Esophagus muscularis mucosa (tissue), 4 donors: ENCODE measurements at regions not wholly inside any gene's neighbourhood (a gene's known extent, or its start where the extent isn't known, plus 50 kb on each side); places are given as distances from the start of the nearest gene placed in this dataset.

Experiments used
- DNase-seq: peaks from one replicate; pipeline ENCODE4 v3.0.0-alpha.2; 2017; ENCODE audit errors: extremely low spot score
- H3K27ac ChIP-seq, 4 donors: fragments of 200-600 bp; sonication (generic); replicated peaks in 1 of 4; 1 replicate in 3 of 4; 2 replicates in 1 of 4; pipeline ENCODE4 v1.5.1; 2016 to 2019; ENCODE audit warnings: mild to moderate bottlenecking in 1 of 4
- H3K27me3 ChIP-seq, 4 donors: fragments of 200-600 bp; sonication (generic); one replicate each; pipeline versions ENCODE4 v1.5.1 to v1.6.0; 2016 to 2019
- H3K36me3 ChIP-seq, 4 donors: fragments of 200-600 bp; sonication (generic); one replicate each; pipeline ENCODE4 v1.5.1; 2016 to 2019
- H3K4me1 ChIP-seq, 4 donors: fragments of 200-600 bp; sonication (generic); one replicate each; pipeline ENCODE4 v1.5.1; 2016 to 2019
- H3K4me3 ChIP-seq, 4 donors: fragments of 200-600 bp; sonication (generic); 1 replicate in 2 of 4; 2 replicates in 2 of 4; pipeline ENCODE4 v1.5.1; 2016 to 2019; ENCODE audit warnings: mild to moderate bottlenecking in 4 of 4, moderate library complexity in 1 of 4
- H3K9me3 ChIP-seq, 4 donors: fragments of 200-600 bp; sonication (generic); 1 replicate in 3 of 4; 2 replicates in 1 of 4; pipeline ENCODE4 v1.5.1; 2016 to 2019
- EP300 ChIP-seq: sonication (generic); formaldehyde crosslinking; IDR thresholded peaks from one replicate; pipeline ENCODE4 v1.6.1; 2017; ENCODE audit warnings: antibody characterized with exemption
- POLR2A ChIP-seq: fragments of 450-650 bp; IDR thresholded peaks from one replicate; pipeline ENCODE4 v1.6.1; 2017; ENCODE audit warnings: antibody characterized with exemption, moderate library complexity, mild to moderate bottlenecking, low read depth
- POLR2AphosphoS5 ChIP-seq, 2 donors: sonication (generic); formaldehyde crosslinking; IDR thresholded peaks; one replicate each; pipeline ENCODE4 v1.6.1; 2017; ENCODE audit warnings: antibody characterized with exemption in 2 of 2
- WGBS: methylation state at CpG from one replicate; pipeline ENCODE4 v1.1.5; 2018; 5-methylcytosine and 5-hydroxymethylcytosine counted together
- intact Hi-C: fragments of 100-400 bp; cut with DNase I; formaldehyde crosslinking; loops from one replicate; pipeline ENCODE4 v1.15.1; 2023
- TF ChIP-seq, protein P1 (sequence below), 3 experiments: fragments of 200-600 bp in 2 of 3; fragments of 450-650 bp in 1 of 3; sonication (generic) in 2 of 3; IDR thresholded peaks; one replicate each; pipeline ENCODE4 v1.5.1; 2017 to 2019; ENCODE audit warnings: antibody characterized with exemption in 3 of 3, mild to moderate bottlenecking in 2 of 3, moderate library complexity in 1 of 3

DNA sequence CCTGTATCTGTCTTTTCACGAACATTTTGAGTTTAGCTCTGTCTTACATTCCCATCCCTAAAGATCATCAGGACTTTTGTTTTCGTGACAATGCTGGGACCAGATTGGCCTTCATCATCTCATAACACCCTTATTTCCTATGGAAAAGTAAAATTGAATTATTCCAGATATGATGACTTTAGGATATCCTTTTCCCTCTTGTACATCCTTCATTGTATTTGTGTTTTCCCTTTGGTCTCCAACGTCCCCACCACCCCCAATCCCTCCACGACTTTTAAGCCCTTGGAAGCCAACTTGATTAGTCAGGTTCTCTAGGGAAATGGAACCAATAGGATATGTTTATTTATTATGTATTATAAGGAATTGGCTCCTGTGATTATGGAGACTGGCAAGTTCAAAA, 167.6 kb downstream of the ARL4A start:
- Histone ChIP-seq H3K4me1 (no peaks in the 10 kb centered on the region), H3K27me3 (no peaks in the 10 kb centered on the region), H3K9me3 (no peaks in the 10 kb centered on the region), H3K4me3 (no peak overlapping the region), H3K27ac (no peak overlapping the region), H3K36me3 (no peaks in the 10 kb centered on the region)
- DNase-seq: no peak
- TF ChIP-seq POLR2A: no peak
- TF ChIP-seq, protein P1, sequence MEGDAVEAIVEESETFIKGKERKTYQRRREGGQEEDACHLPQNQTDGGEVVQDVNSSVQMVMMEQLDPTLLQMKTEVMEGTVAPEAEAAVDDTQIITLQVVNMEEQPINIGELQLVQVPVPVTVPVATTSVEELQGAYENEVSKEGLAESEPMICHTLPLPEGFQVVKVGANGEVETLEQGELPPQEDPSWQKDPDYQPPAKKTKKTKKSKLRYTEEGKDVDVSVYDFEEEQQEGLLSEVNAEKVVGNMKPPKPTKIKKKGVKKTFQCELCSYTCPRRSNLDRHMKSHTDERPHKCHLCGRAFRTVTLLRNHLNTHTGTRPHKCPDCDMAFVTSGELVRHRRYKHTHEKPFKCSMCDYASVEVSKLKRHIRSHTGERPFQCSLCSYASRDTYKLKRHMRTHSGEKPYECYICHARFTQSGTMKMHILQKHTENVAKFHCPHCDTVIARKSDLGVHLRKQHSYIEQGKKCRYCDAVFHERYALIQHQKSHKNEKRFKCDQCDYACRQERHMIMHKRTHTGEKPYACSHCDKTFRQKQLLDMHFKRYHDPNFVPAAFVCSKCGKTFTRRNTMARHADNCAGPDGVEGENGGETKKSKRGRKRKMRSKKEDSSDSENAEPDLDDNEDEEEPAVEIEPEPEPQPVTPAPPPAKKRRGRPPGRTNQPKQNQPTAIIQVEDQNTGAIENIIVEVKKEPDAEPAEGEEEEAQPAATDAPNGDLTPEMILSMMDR (IDR thresholded peaks at IDR 0.05): no peak
- no peak for TF ChIP-seq EP300
- TF ChIP-seq POLR2AphosphoS5 (IDR thresholded peaks at IDR 0.05): no peak
- 84% methylated on average over 4 of the region's 4 CpGs for WGBS
- intact Hi-C loops: no loop called here

DNA sequence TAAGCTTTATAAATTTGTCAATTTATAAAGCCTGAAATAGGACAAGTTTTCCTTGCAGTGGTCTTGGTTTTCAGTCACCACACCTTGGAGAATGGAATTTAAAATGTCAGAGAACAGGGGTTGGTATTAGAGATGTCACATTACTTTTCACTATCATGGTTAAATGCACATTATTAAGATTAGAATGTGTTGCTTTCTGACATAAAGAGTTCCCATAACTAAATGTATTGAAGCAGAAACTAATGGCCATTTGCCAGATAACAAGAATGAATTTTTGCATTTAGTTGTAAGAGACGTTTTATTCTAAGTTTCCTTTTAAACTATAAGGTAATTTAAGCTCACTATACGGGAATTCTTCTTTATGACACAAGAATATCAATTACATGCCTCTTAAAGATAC, 172.3 kb downstream of the ARL4A start:
- no peaks in the 10 kb centered on the region for H3K36me3 ChIP-seq
- H3K27me3 ChIP-seq: no peaks in the 10 kb centered on the region
- intact Hi-C loops: no loop called here
- H3K4me1 ChIP-seq: no peaks in the 10 kb centered on the region
- no peak overlapping the region for H3K4me3 ChIP-seq
- H3K27ac ChIP-seq: no peak overlapping the region
- H3K9me3 ChIP-seq: no peaks in the 10 kb centered on the region
- TF ChIP-seq, protein P1 (IDR thresholded peaks at IDR 0.05): no peak
- no peak for TF ChIP-seq POLR2AphosphoS5 (IDR thresholded peaks at IDR 0.05)
- TF ChIP-seq EP300: no peak
- no peak for TF ChIP-seq POLR2A
- DNase-seq: no peak
- WGBS: 78% methylated on average over 2 of the region's 2 CpGs

DNA sequence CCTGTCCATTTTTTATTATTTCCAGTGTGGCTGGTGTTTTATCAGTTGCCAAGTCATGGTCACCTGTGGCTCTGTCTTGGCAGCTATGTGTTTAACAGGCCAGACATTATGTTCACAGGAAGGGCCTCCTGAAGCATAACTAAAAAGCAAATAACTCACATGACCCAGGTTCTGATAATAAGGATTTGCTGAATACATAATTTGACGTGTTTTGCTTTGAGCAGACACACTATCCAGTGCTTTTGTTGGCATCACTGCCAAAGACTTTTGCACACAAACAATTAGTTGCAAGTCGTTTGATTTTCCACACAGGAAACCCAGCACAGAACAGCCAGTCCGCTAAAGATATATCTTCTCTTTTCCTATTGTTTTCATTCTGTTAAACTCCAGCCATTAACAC, 173.6 kb downstream of the ARL4A start:
- Histone ChIP-seq H3K27me3 (no peaks in the 10 kb centered on the region), H3K4me3 (no peak overlapping the region), H3K9me3 (no peaks in the 10 kb centered on the region), H3K36me3 (no peaks in the 10 kb centered on the region), H3K27ac (no peak overlapping the region), H3K4me1 (no peaks in the 10 kb centered on the region)
- TF ChIP-seq, protein P1 (IDR thresholded peaks at IDR 0.05): no peak
- peak in 1 of 2 donors; percentile 17 for TF ChIP-seq POLR2AphosphoS5 (IDR thresholded peaks at IDR 0.05)
- intact Hi-C loops: no loop called here
- DNase-seq: no peak
- 29% methylated on average over 3 of the region's 3 CpGs for WGBS

DNA sequence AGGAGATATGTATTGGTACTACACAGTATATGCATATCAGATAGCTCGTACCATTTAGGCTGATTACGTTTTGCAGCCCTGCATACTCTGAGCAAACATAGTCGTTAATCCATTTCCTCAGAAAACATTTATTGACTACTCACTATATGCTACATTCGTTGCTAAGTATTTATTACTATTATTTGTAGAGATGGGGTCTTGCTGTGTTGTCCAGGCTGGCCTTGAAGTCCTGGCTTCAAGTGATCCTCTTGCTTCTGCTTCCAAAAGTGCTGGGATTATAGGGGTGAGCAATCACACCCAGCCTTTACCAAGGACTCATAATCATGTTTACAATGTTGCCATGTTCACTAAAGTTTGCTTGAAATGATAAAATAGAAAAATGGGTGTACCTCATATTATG, 174.7 kb downstream of the ARL4A start:
- H3K4me1 ChIP-seq: no peaks in the 10 kb centered on the region
- no peaks in the 10 kb centered on the region for H3K9me3 ChIP-seq
- no peak overlapping the region for H3K27ac ChIP-seq
- WGBS: 67% methylated on average over 4 of the region's 4 CpGs
- DNase-seq: no peak
- no peak for TF ChIP-seq POLR2AphosphoS5 (IDR thresholded peaks at IDR 0.05)
- intact Hi-C loops: no loop called here
- no peaks in the 10 kb centered on the region for H3K36me3 ChIP-seq
- no peaks in the 10 kb centered on the region for H3K27me3 ChIP-seq
- no peak overlapping the region for H3K4me3 ChIP-seq

DNA sequence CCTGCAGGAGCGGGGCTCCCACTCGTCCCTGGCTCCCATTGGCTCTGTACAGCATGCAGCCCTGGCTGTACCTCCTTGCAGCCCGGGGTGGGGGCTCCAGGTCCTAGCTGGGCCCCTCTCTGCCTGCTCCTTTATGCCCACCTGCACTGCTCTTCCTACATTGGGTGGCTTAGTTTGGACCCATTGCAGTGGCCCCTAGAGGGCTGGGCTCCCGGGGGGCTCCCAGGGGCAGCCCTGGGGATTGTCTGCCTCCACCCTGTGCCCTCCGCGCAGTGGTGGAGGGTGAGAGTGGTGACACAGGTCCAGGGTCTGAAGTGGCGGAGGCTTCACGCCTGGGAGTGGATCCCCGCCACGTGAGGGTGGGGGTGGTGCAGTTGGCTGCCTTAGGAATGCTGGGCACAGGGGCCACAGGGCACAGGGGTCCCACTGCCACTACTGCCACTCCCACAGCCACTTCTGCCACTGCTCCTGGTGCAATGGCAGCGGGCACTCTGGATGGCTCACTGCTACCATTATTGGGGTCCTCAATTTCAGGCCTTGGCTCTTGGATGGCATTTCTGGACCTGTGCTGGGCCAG, 177.1 kb downstream of the ARL4A start:
- WGBS: 82% methylated on average over 9 of the region's 11 CpGs

More for the DNA sequence above, 177.1 kb downstream of the ARL4A start:
- no peak for DNase-seq
- Histone ChIP-seq H3K4me3 (no peak overlapping the region), H3K27ac (no peak overlapping the region), H3K36me3 (no peaks in the 10 kb centered on the region), H3K27me3 (no peaks in the 10 kb centered on the region), H3K4me1 (no peaks in the 10 kb centered on the region), H3K9me3 (no peaks in the 10 kb centered on the region)
- TF ChIP-seq, protein P1 (IDR thresholded peaks at IDR 0.05): no peak
- TF ChIP-seq EP300 (no peak), POLR2A (no peak), POLR2AphosphoS5 (IDR thresholded peaks at IDR 0.05) (no peak)
- intact Hi-C loops: no loop called here
